ENCODE measurements at regions not wholly inside any gene's neighbourhood (a gene's known extent, or its start where the extent isn't known, plus 50 kb on each side); places are given as distances from the start of the nearest gene placed in this dataset.

GRCh38 chrX:116357329-116357728 lies 79.1 kb upstream of the SLC6A14 start:
- no peak overlapping the region for H2AFZ ChIP-seq (replicated peaks; ENCODE audit: low read length, poor library complexity)
- H3K18ac ChIP-seq (ENCODE audit: low read depth, low read length): no peak overlapping the region
- intact Hi-C loops (cut with micrococcal nuclease) (no loop called here), dilution Hi-C loops (cut with HindIII; ENCODE audit: low sequenced_read_pairs, unreplicated experiment) (no loop called here), in situ Hi-C loops (cut with MboI; ENCODE audit: low sequenced_read_pairs) (no loop called here)
- no TSS peak for BruUV-seq (replicated peaks)
- no peak overlapping the region for H3K9ac ChIP-seq (ENCODE audit: low read depth, low read length)
- no peak overlapping the region for H4K5ac ChIP-seq (ENCODE audit: low read depth, low read length)
- no peaks in the 10 kb centered on the region for H3K9me1 ChIP-seq (ENCODE audit: insufficient read depth, low read length)
- no peak overlapping the region for H4K91ac ChIP-seq (ENCODE audit: insufficient read depth, low read depth, low read length)
- no peak overlapping the region for H2BK120ac ChIP-seq (ENCODE audit: low read depth, low read length)
- H2BK20ac ChIP-seq (ENCODE audit: low read depth, low read length): no peak overlapping the region
- H2BK5ac ChIP-seq (ENCODE audit: low read depth, low read length, poor library complexity, severe bottlenecking): no peak overlapping the region
- no peaks in the 10 kb centered on the region for H3K79me1 ChIP-seq (ENCODE audit: low read depth in 1 of 2, low read length in 2 of 2)
- no peak overlapping the region for H3K27ac ChIP-seq (ENCODE audit: insufficient read depth, low read length)
- no peak overlapping the region for H3K56ac ChIP-seq (ENCODE audit: extremely low read depth, insufficient read depth, low read length)
- H3K4me2 ChIP-seq (ENCODE audit: low read depth, low read length): no peak overlapping the region
- no peaks in the 10 kb centered on the region for H3K27me3 ChIP-seq (ENCODE audit: control insufficient read depth, insufficient read depth, low read length)
- no peak overlapping the region for H2AK5ac ChIP-seq (ENCODE audit: low read depth, low read length)
- H4K8ac ChIP-seq (ENCODE audit: low read depth in 2 of 2, low read length in 2 of 2): no peak overlapping the region
- no peak overlapping the region for H2AK9ac ChIP-seq (replicated peaks; ENCODE audit: low read depth, low read length, poor library complexity)
- H3K4me1 ChIP-seq (ENCODE audit: control insufficient read depth, insufficient read depth, low read length): no peaks in the 10 kb centered on the region
- no peak overlapping the region for H2BK15ac ChIP-seq (ENCODE audit: low read depth, low read length)
- no peak for DNase-seq
- H3K4ac ChIP-seq (ENCODE audit: low read depth, low read length): no peak overlapping the region
- no peaks in the 10 kb centered on the region for H4K20me1 ChIP-seq (ENCODE audit: insufficient read depth, low read length)
- H3K4me3 ChIP-seq (ENCODE audit: insufficient read depth, low read depth, low read length): no peak overlapping the region
- TF ChIP-seq MAFK (IDR thresholded peaks at IDR 0.05; ENCODE audit: low read depth, low read length) (no peak), MAZ (IDR thresholded peaks at IDR 0.05; ENCODE audit: borderline replicate concordance, low read depth, low read length) (no peak), NFE2L2 (IDR thresholded peaks at IDR 0.05; ENCODE audit: low read depth, low read length) (no peak), RFX5 (IDR thresholded peaks at IDR 0.05; ENCODE audit: low read depth, low read length) (no peak), POLR2A (IDR thresholded peaks at IDR 0.05; ENCODE audit: low read depth, low read length) (no peak), CHD1 (IDR thresholded peaks at IDR 0.05; ENCODE audit: low read depth, low read length) (no peak), ELK1 (IDR thresholded peaks at IDR 0.05; ENCODE audit: borderline replicate concordance, low read depth, low read length) (no peak), RCOR1 (IDR thresholded peaks at IDR 0.05; ENCODE audit: insufficient replicate concordance, low read length) (no peak), USF2 (IDR thresholded peaks at IDR 0.05; ENCODE audit: low read depth, low read length) (no peak), FOS (IDR thresholded peaks at IDR 0.05; ENCODE audit: low read depth, low read length) (no peak), SMC3 (IDR thresholded peaks at IDR 0.05; ENCODE audit: low read depth, low read length) (no peak), MXI1 (IDR thresholded peaks at IDR 0.05; ENCODE audit: borderline replicate concordance, low read depth, low read length) (no peak), CEBPB (IDR thresholded peaks at IDR 0.05; ENCODE audit: low read depth, low read length) (no peak), BHLHE40 (IDR thresholded peaks at IDR 0.05; ENCODE audit: low read depth, low read length) (no peak), RAD21 (IDR thresholded peaks at IDR 0.05; ENCODE audit: low read length) (no peak), CTCF (conservative IDR thresholded peaks at IDR 0.05; ENCODE audit: low read depth, low read length) (no peak)
- H3K9me3 ChIP-seq (ENCODE audit: control insufficient read depth, insufficient read depth, low read length): no peaks in the 10 kb centered on the region
- no peaks in the 10 kb centered on the region for H3K36me3 ChIP-seq (ENCODE audit: control insufficient read depth, insufficient read depth, low read length)
- WGBS, 2 experiments (ENCODE audit: extremely low coverage in 2 of 2, insufficient read length in 1 of 2): no CpG with 5 or more reads among the region's 2 CpGs
- ATAC-seq (ENCODE audit: low read depth): no peak
- POLR2A ChIA-PET (ENCODE audit: unreplicated experiment): no interaction called here
- H3K23ac ChIP-seq (ENCODE audit: low read depth, low read length): no peak overlapping the region
- CTCF ChIA-PET: no interaction called here
- H3K14ac ChIP-seq (replicated peaks; ENCODE audit: low read depth, low read length): no peak overlapping the region

All from IMR-90 (cell line).